GM11168 (cell line): ENCODE measurements at regions not wholly inside any gene's neighbourhood (a gene's known extent, or its start where the extent isn't known, plus 50 kb on each side); places are given as distances from the start of the nearest gene placed in this dataset.
"Not testable (repeated sequence)": the region's sequence is repeated elsewhere in the genome, so short reads cannot be mapped to it uniquely, and the experiment has no call there.

ENCODE experiments used
- in situ Hi-C: fragments of 300-500 bp; cut with MboI; formaldehyde crosslinking; loops from one replicate; pipeline ENCODE4 v1.12.0; 2022; ENCODE audit warnings: low sequenced_read_pairs; ENCODE audit not compliant: unreplicated experiment

DNA sequence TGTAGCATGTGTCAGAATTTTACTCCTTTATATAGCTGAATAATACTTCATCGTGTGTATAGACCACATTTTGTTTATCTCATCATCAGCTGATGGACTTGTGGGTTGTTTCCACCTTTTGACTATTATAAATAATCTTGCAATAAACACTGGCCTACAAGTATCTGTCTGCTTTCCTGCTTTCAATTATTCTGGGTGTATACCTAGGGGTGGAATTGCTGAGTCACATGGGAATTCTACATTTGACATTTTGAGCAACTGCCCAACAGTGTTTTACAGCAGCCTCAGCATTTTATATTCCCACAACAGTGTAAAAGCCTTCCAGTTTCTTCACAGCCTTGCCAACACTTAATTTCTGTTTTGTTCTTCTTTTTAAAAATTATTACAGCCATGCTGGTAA lies 200.3 kb upstream of the PRSS1 start:
- in situ Hi-C loops = no loop called here

DNA sequence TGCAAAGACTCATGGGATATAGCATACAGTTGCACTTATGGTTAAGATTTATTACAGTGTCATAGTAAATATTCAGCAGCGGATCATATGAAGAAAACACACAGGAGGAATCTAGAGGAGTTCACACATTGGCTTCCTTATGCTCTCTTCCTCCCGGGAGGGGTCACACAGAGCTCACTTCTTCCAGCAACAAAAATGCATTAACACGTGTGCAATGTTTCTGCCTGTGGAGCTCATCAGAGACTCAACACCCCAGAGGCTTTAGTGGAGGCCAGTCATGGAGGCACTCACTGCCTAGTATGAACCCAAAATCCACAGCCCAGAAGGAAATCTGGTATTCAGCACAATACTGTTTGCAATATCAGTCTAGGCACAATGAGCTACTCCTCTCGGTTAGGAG lies 202.8 kb upstream of the PRSS1 start:
- in situ Hi-C loops = no loop called here

DNA sequence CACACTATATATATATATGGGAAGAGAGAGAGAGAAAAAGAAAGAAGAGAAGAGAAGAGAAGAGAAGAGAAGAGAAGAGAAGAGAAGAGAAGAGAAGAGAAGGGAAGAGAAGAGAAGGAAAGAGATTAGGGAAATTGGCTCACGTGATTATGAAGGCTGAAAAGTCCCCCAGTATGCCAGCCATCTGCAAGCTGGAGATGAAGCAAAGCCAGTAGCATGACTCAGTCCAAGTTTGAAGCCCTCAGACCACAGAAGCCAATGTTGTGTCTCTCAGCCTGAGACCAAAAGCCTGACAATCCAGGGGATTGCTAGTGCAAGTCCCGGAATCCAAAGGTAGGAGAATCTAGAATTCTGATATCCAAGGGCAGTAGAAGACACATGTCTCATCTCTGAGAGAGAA lies 206.3 kb upstream of the PRSS1 start:
- in situ Hi-C loops = no loop called here

DNA sequence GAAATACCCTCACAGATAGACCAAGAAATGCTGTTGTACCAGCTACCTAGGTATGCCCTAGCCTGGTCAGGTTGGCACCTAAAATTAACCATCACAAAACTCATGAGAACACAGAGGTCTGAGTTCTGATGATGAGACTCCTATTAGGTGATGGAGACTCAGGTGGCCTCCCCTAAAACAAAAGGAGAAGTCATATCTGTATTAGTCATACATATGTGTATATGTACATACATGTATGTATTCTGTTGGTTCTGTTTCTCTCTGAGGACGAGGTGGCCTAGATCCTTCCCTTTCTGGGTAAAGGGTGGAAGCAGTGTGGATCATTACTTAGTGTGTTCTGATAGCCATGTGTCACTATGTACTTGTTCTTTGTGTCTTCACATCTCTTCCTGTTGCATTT lies 207.2 kb upstream of the PRSS1 start:
- in situ Hi-C loops = no loop called here

DNA sequence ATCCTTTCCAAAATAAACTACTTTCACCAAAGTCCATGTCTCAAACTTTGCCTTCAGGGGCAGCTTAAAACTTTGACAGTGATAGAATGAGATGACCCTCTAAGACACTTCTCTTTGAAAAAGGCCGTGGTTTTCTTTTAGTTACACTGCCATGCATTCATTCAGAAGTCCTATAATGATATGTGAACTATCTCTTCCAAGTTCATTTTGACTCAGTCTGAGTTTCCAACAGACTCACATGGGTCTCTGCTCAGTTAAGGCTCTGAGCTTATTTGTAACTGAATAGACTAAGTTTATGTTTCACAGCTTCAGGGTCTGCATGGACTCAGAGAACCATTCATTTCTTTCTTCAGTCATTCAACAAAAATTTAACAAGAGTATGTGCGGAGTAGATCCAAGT lies 208.9 kb upstream of the PRSS1 start:
- in situ Hi-C loops = no loop called here

DNA sequence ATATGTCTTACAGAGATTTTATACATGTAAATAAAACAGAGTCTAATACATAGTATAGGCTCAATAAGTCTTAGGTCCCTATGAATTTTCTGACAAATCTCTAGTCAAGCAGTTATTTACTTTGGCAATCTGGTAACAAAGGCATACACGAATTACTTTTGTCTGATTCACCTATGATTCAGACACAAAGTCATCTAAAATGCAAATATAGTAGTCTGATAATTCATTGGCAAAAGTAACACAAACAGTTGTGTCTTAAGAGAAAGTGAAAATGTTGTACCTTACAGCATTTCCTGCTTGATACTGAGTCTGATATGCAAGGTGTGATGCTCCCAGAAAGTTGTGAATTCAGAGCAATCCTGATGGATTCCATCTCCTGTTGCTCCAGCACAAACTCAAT lies 209.4 kb upstream of the PRSS1 start:
- in situ Hi-C loops = no loop called here

DNA sequence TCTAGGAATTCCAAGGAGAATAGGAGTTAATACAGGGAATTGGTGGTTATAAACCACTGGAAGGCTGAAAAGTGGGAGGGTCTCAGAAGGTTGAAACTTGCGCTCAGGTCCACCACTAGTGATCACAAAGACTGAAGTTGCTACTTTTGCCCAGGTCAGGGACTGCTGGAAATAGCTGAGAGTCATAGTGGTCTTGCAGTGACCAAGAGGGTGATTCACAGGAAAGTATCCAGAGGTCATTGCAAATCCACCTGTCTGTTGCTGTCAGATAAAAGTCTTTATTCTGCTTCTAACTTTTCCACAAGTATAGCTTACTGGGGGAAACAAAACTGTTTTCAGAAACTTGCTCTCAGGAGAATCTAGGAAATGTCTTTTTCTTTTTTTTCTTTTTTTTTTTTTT lies 211.5 kb upstream of the PRSS1 start:
- in situ Hi-C loops = no loop called here

DNA sequence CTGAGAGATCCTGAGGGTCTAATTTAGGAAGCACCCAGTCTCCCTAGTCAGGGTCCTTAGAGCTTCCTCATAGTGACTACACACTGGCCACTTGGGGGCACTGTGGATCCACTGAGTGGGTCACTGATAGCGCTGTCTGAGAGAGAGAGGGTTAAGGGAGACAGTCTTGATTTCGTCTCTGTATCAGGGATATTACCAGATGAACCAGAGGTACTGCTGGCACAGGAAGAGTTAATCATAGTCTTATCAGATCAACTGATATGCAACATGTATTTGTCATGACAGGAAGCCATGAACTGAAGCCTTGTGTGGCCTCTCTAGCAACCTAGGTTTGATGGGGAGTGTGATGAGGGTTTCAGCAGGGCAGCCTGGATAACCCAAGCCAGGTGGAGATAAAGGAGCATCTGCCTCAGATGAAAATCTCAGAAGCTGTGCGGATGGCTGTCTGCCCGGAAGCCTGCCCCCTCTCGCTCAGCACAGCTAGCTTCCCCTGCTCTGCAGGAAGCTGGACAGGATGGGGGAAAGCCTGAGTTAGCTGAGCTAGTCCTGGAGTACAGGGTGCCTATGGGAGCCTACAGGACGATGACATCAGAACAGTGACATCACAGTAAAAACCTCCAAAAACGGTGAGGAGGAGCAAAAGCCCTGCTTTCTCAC lies 214.0 kb upstream of the PRSS1 start:
- in situ Hi-C loops = no loop called here

DNA sequence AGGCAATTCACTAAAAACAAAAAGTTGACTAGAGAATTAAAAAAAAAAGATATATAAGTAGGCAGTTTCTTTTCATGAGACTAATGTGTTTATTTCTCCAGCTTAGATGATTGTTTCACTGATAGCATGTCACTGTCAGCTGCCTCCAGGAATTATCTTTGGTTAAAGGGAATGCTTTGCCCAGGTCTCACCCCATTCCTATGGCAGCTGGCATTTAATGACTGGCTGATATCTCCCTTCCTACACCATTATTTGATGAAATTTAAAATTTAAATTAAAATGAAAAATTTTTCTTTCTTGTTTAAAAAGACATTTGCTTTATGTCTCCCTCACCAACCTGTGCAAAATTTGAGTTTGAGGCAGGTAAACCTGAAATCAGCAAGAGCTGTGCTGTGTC lies 214.5 kb upstream of the PRSS1 start:
- in situ Hi-C loops = no loop called here

DNA sequence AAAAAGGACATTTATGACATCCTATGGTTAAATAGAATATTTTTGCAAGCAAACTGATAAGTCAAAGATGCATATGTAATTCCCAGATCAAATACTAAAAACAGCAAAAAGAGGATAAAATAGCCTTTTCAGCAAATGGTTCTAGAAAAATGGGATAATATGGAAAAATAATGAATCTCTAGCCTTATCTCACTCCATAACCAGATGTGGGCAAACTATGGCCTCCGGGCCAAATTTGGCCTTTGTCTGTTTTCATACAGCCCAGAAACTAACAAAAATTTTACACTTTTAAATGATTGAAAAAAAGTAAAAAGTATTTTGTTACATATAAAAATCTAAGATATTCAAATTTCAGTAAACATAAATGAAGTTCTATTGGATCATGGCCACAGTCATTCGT lies 215.4 kb upstream of the PRSS1 start:
- in situ Hi-C loops = no loop called here

DNA sequence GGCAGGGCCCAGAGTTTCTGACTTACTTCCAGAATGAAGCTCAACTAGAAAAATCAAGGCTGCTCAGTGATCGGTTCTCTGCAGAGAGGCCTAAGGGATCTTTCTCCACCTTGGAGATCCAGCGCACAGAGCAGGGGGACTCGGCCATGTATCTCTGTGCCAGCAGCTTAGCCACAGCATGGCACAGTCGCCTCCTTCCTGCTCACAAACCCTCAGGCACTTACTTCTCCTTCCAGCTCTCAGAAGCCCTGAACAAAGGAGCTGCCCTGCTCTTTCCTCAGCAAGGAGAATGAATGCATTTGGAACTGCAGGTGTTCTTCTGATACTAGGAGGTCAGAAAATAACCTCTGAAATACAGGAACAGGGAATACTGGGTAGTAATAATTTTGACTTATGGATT lies 219.7 kb upstream of the PRSS1 start:
- in situ Hi-C loops = no loop called here

DNA sequence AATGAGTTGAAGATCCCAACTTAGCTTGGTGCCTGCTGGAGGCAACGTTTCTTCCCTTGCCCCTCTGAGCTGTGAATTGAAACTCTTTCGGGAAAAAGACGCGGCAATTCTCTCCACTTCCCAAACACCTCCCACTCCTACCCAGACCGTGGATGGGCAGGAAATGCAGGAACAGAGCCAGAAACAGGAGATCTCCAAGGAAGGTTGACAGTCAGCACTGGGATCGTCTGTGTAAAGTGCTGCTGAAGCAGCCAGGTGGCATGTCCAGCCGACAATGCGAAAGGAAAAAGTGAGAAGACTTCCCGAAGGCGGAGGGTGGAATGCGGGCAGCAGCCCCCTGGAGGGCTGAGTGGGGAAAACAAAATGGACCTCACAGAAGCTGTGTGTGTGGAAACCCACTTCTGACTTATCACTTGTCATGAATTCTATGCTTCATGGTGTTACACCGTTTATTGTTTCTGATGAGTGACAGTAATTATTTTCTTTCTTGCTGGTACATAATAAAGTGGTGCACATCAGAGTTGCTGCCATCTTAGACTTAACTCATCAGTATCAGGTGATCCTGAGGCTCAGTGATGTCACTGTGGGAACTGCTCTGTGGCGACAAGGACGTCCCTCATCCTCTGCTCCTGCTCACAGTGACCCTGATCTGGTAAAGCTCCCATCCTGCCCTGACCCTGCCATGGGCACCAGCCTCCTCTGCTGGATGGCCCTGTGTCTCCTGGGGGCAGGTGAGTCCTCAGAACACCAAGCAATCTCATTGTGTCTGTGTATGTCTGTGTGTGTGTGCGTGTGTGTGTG lies 220.5 kb upstream of the PRSS1 start:
- in situ Hi-C loops = no loop called here

DNA sequence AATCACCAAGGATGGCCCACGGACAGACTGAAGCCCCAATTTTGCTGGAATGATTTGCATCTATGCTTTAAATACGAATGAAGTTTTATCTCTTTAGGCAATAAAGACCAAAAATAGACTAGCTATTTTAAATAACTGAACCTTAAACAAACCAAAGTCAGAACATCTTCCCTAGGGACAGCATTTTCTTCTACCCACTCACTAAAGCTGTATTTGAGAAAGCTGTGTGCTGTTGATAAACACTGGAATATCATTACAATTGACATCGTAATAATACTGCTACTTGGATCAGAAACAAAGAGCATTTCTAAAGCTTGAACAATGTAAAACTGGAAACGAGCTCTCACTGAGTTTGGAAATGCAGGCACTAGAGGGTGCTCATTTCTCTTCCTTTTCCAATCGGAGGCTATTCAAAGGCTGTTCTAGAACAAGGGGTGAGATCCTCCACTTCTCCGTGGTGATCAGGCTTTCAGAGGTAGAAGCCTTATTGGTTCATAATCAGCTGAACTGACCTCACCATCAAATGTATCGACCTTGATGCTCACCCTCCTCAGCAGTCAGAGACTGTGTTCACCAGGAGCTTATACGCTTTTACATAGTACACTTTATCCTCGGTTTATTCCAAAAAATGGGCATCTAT lies 225.3 kb upstream of the PRSS1 start:
- in situ Hi-C loops = no loop called here

DNA sequence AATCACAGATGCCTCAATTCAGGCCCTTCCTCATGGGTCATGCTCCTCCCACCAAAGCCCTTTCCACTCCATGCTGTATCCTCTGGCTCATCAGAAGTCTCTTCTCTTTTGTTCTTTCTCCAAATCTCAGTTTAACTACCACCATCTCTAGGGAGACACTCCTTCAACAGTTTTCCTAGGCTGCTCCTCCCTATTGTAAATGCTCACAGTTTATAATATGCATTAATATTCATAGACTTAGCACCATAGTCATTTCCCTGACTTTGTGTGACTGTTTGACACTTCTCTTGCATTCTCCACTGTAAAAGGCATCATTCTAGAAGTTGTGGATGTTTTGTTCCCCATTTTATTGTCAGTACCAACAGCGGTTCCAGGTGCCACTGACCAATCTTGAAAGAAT lies 226.5 kb upstream of the PRSS1 start:
- in situ Hi-C loops = no loop called here

DNA sequence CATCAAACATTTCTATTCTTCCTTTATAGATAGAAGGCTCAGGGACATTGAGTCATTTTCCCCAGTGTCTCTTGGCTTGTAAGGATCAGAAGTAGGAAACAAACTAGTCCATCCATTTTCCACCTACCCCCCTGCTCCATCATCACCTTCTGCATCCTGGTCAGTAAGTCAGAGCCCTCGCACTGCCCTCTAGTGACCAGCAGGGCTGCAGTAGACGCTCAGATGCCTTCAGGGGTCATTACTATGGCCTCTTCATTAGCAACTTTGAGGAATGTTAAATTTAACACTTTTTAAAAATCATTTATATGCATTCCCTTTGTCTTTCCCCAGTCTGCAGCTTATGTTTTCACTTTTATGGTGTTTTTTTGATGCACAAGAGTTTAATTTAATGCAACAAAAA lies 228.4 kb upstream of the PRSS1 start:
- in situ Hi-C loops = not testable (repeated sequence)

DNA sequence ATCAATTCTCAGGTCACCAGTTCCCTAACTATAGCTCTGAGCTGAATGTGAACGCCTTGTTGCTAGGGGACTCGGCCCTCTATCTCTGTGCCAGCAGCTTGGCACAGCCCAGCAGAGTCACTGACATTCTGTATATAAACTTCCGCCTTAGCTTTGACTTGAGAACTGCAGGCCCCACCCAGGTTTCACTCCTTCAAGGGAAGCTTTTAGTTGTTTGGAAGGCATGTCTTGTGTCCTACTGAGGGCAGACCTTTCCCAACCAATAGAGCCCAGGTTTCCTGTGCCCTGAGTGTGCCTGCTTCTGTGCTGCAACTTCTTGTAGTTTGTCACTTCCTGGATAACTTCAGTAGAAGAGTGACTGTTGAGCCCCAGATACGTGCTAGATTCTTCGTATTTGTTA lies 228.8 kb upstream of the PRSS1 start:
- in situ Hi-C loops = not testable (repeated sequence)

DNA sequence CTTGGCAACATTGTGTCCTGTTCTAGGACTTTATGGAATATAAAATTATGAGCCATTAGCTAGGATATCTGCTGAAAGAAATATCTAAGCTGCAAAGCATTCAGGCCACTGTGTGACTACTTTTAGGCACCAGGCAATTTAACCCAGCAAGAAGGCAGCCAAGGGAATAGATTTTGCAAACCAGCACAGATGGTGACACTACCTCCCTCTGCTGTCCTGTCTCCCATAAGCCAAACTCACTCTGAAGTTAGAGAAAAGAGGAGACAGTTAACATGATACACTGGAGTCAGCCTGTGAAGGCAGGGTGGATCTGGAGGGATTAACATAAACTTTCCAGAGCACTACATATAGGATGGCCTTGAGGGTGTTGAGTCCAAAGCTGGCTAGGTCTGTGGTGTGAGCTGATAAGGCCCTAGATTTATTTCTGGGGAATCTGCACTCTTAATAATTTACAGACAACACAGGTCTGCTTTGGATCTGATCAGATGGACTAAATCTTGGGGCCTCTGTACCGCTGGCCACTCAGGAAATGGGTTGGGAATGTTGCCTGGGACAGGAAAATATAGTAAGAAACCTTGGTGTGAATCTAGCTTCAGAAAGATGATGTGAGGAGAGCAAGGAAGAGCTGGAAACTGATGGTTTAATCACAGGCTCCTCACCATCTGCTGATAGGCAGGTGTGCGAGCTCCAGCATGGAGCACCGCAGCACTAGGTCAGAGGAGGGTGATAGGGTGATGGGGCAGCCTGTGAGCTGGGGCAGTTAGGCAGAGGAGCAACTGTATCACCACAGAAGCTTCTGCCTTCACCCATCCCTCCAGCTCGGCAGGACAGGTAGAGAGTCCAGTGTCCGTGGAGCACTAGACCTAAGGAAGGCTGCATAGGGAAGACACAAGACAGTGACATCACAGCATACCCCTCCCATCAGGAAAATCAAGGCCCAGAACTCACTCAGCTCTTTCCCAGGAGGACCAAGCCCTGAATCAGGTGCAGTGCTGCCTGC lies 229.9 kb upstream of the PRSS1 start:
- in situ Hi-C loops = no loop called here

DNA sequence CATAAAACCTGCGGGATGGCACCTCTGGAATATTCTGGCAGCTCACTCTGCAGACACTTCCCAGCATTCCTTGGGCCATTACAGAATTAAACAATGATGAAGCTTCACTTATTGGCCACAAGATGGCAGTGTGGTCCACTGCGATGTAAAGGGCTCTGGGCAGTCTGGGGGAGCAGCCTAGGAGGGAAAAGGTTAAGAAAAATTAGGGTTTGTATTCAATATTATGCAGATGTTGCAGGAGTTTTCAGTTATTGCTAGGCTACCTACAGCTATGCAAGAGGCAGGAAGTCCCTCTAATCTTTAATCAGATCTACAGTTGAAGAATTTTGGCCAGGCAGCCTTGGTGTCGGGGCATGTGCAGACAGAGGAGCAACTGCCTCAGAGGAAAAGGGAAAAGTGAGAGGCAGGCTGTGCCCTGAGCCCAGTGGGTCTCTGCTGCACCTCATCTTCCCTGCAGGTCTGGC lies 233.2 kb upstream of the PRSS1 start:
- in situ Hi-C loops = no loop called here

DNA sequence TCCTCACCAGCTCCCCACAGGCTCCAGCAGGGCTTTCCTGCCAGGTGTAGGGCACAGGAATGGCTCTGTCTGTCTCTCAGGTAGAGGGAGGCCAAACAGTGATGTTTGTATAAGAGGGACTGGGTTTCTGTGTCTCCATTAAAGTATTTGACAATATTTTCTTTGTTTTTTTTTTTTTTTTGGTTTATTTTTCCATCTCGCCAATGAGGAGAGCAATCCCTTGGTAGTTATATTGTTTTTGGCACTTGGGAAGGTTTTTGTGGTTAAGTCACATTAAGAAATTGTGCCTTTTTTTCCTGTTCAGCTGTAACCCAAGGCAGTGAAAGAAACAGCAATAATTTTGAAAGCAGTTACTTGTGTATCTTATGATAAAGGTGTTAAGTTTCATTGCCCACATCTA lies 234.6 kb upstream of the PRSS1 start:
- in situ Hi-C loops = not testable (repeated sequence)

DNA sequence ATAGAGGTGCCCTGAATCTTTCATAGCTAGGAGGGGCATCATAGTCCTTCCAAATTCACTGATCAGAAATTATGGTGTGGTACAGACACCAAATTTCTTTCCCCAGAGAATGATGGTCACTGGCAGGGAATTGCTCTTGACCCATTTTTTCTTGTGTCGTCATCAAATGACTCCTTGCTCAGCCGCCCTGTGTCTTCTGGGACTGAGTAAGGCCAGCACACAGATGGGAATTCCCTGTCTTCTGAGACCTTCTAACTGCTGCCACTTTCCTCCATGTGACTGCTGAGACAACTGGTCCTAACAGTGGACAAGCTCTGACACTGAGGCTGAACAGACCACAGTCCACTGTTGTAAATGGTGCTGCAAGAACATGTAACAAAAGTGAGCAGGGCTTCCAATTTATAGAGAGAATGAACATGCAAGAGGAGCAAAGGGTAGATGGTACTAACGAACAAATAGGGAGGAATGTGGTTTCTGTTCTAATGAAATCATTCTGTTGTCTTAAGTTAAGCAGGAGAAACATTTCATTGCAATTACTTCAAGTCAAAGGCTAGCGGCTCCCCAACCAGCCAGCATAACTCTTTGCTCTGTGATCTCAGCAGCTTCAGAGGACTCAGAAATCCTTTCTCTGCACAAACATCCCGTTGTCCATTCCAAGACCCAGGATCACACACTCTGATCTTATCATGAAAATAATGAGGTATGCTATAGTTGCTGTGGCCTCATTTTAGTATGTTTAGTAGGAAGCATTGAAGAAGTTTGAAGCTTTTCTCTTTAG lies 235.9 kb upstream of the PRSS1 start:
- in situ Hi-C loops = no loop called here
